K562 (cell line): ENCODE measurements at regions not wholly inside any gene's neighbourhood (a gene's known extent, or its start where the extent isn't known, plus 50 kb on each side); places are given as distances from the start of the nearest gene placed in this dataset.

ENCODE experiments used
- ATAC-seq: fragments of 200-7000 bp; cut with Tn5 transposase; 3 replicates; pipeline ENCODE4 v1.9.1; 2020; ENCODE audit warnings: moderate library complexity
- BruUV-seq: library from RNA; stranded (reverse); fragments of 400-500 nt; replicated peaks from 2 replicates; lab custom pipeline; 2021; lab: Mats Ljungman, UMichigan
- CTCF ChIA-PET: fragments of 300-600 bp; formaldehyde crosslinking; extraction: SDS; loops from one replicate; lab custom pipeline; 2021; ENCODE audit warnings: low intra/inter-chr PET ratio; lab: Yijun Ruan, JAX
- POLR2A ChIA-PET: fragments of 300-600, 350-650 bp; sonication (Branson Sonifier 250); formaldehyde crosslinking; extraction: SDS; loops from one replicate; lab custom pipeline; 2021; ENCODE audit warnings: antibody characterized with exemption, inconsistent platforms; lab: Yijun Ruan, JAX
- DNase-seq, 4 experiments: peaks; one replicate each; pipeline versions ENCODE4 v3.0.0 to v3.0.0-alpha.2; 2011 to 2018; ENCODE audit warnings: low spot score in 3 of 4, mixed read lengths in 3 of 4; ENCODE audit errors: extremely low read depth in 1 of 4
- FAIRE-seq: peaks from 2 replicates; lab custom pipeline; 2011; peaks lifted over from hg19 to GRCh38; lab: Jason Lieb, UNC
- H2AFZ ChIP-seq: 2 replicates; pipeline ENCODE4 v1.6.0; 2011; ENCODE audit warnings: low read depth, low read length, control low read depth, inconsistent platforms
- H3K27ac ChIP-seq: fragments of 200-600 bp; 3 replicates; pipeline ENCODE4 v1.8.0; 2011; ENCODE audit warnings: low read depth, mild to moderate bottlenecking, control low read depth, inconsistent platforms, low read length, moderate library complexity, mixed read lengths; ENCODE audit errors: extremely low read depth
- H3K27me3 ChIP-seq, 2 experiments: fragments of 300-600 bp in 1 of 2; 2 replicates in 1 of 2; 3 replicates in 1 of 2; pipeline versions ENCODE4 v1.6.0 to v1.8.0; 2011; ENCODE audit warnings: inconsistent platforms in 2 of 2, low read length in 2 of 2, mild to moderate bottlenecking in 1 of 2, mixed read lengths in 1 of 2, moderate library complexity in 1 of 2; ENCODE audit not compliant: control insufficient read depth in 2 of 2, insufficient read depth in 2 of 2
- H3K36me3 ChIP-seq: fragments of 300-600 bp; 3 replicates; pipeline ENCODE4 v1.8.0; 2011; ENCODE audit warnings: mild to moderate bottlenecking, low read length, inconsistent platforms; ENCODE audit not compliant: control insufficient read depth, insufficient read depth
- H3K4me1 ChIP-seq, 2 experiments: fragments of 200-600 bp in 1 of 2; replicated peaks in 1 of 2; 2 replicates in 1 of 2; 3 replicates in 1 of 2; pipeline versions ENCODE4 v1.5.1 to v1.8.0; 2011; ENCODE audit warnings: inconsistent platforms in 2 of 2, low read length in 2 of 2, mild to moderate bottlenecking in 1 of 2, mixed read lengths in 1 of 2, moderate library complexity in 1 of 2; ENCODE audit not compliant: control insufficient read depth in 2 of 2, insufficient read depth in 2 of 2
- H3K4me2 ChIP-seq: 2 replicates; pipeline ENCODE4 v1.6.1; 2011; ENCODE audit warnings: low read length, control low read depth, inconsistent platforms, mixed read lengths; ENCODE audit not compliant: insufficient read depth
- H3K4me3 ChIP-seq: fragments of 200-600 bp; sonication (generic), shearing (Covaris generic); 2 replicates; pipeline ENCODE4 v1.5.1; 2016; ENCODE audit warnings: control low read depth, inconsistent platforms
- H3K79me2 ChIP-seq: fragments of 200-600 bp; 3 replicates; pipeline ENCODE4 v1.8.0; 2011; ENCODE audit warnings: low read length, inconsistent platforms; ENCODE audit not compliant: control insufficient read depth, insufficient read depth
- H3K9ac ChIP-seq, 2 experiments: 2 replicates each; pipeline versions ENCODE4 v1.6.0 to v1.6.1; 2011; ENCODE audit warnings: low read depth in 2 of 2, low read length in 2 of 2, control low read depth in 1 of 2, inconsistent platforms in 1 of 2, mild to moderate bottlenecking in 1 of 2, mixed read lengths in 1 of 2; ENCODE audit not compliant: insufficient read depth in 1 of 2
- H3K9me1 ChIP-seq: one replicate; pipeline ENCODE4 v1.6.0; 2011; ENCODE audit warnings: inconsistent platforms, mild to moderate bottlenecking, low read length, moderate library complexity; ENCODE audit not compliant: control insufficient read depth, insufficient read depth
- H3K9me3 ChIP-seq: replicated peaks from 2 replicates; pipeline ENCODE4 v1.5.1; 2011; ENCODE audit warnings: low read depth, low read length, inconsistent platforms; ENCODE audit not compliant: control insufficient read depth, insufficient read depth
- H4K20me1 ChIP-seq: replicated peaks from 2 replicates; pipeline ENCODE4 v1.6.1; 2011; ENCODE audit warnings: low read length, inconsistent platforms, mixed read lengths; ENCODE audit not compliant: control insufficient read depth, insufficient read depth
- CREM ChIP-seq: IDR thresholded peaks from 2 replicates; pipeline ENCODE4 v1.6.1; 2014; ENCODE audit warnings: antibody characterized with exemption, low read depth
- CTBP1 ChIP-seq: fragments of 450-650 bp; IDR thresholded peaks from 2 replicates; pipeline ENCODE4 v1.6.1; 2016; ENCODE audit warnings: borderline replicate concordance
- DIDO1 ChIP-seq: fragments of 450-650 bp; IDR thresholded peaks from 2 replicates; pipeline ENCODE4 v1.6.1; 2016; ENCODE audit warnings: low read depth, missing biosample characterization, missing genetic modification characterization
- ELF2 ChIP-seq: fragments of 250-450 bp; sonication (Bioruptor Pico); IDR thresholded peaks from 2 replicates; pipeline ENCODE4 v1.5.0; 2021; ENCODE audit warnings: mild to moderate bottlenecking
- ESRRA ChIP-seq: fragments of 450-650 bp; IDR thresholded peaks from 2 replicates; pipeline ENCODE4 v1.6.1; 2014; ENCODE audit warnings: low read depth, mild to moderate bottlenecking, moderate library complexity, borderline replicate concordance
- NR1H2 ChIP-seq: sonication (generic); formaldehyde crosslinking; IDR thresholded peaks from 2 replicates; pipeline ENCODE4 v1.4.0; 2020; ENCODE audit warnings: mild to moderate bottlenecking, missing genetic modification reagents
- SMC3 ChIP-seq: conservative IDR thresholded peaks from 2 replicates; pipeline ENCODE4 v1.6.1; 2011; ENCODE audit warnings: low read depth, low read length, improper control_type of control experiment; ENCODE audit not compliant: insufficient read depth
- SRSF1 ChIP-seq: fragments of 200-400 bp; formaldehyde crosslinking; IDR thresholded peaks from 2 replicates; pipeline ENCODE4 v1.6.1; 2017; ENCODE audit warnings: mild to moderate bottlenecking, low read depth, low read length, moderate library complexity
- STAT5A ChIP-seq: IDR thresholded peaks from 2 replicates; pipeline ENCODE4 v1.6.1; 2012; ENCODE audit warnings: low read length, inconsistent platforms, borderline replicate concordance
- ZNF197 ChIP-seq: fragments of 200-800 bp; sonication (Bioruptor generic); IDR thresholded peaks from 2 replicates; pipeline ENCODE4 v1.6.1; 2016; ENCODE audit warnings: low read depth, missing genetic modification characterization, missing compliant biosample characterization
- ZNF57 ChIP-seq: fragments of 450-650 bp; formaldehyde crosslinking; IDR thresholded peaks from 2 replicates; pipeline ENCODE4 v1.4.0; 2020; ENCODE audit warnings: mild to moderate bottlenecking, moderate library complexity
- in situ Hi-C: fragments of 300-500 bp; cut with MboI; formaldehyde crosslinking; loops from 4 replicates; pipeline ENCODE4 v1.15.0; 2018; ENCODE audit warnings: inconsistent platforms, mixed read lengths
- intact Hi-C: fragments of 100-400 bp; cut with micrococcal nuclease; formaldehyde crosslinking; loops from 2 replicates; pipeline ENCODE4 v1.14.2; 2022
- TF ChIP-seq, protein P1 (sequence below): fragments of 250-450 bp; sonication (Bioruptor Pico); IDR thresholded peaks from 2 replicates; pipeline ENCODE4 v1.8.0; 2021; ENCODE audit warnings: moderate library complexity, mild to moderate bottlenecking, inconsistent platforms
- TF ChIP-seq, protein P2 (sequence below): sonication (generic); formaldehyde crosslinking; IDR thresholded peaks from 2 replicates; pipeline ENCODE4 v1.8.0; 2022; ENCODE audit warnings: missing genetic modification reagents, mild to moderate bottlenecking, borderline replicate concordance

GRCh38 chr1:101130673-101131072, 105.1 kb upstream of the DPH5 start (continued):
- TF ChIP-seq DIDO1 (tag) (no peak), ELF2 (CRISPR knock-in tag) (no peak), SMC3 (no peak), ZNF57 (CRISPR knock-in tag) (no peak), NR1H2 (CRISPR knock-in tag) (no peak), CREM (no peak), STAT5A (0 out of 2 replicates have a peak, but pooled peaks have one; percentile 26), CTBP1 (peak; percentile 30; the same call in 1 of the 2 replicates), ESRRA (no peak)
- TF ChIP-seq, protein P1, sequence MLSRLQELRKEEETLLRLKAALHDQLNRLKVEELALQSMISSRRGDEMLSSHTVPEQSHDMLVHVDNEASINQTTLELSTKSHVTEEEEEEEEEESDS (CRISPR knock-in tag) = no peak
- TF ChIP-seq, protein P2, sequence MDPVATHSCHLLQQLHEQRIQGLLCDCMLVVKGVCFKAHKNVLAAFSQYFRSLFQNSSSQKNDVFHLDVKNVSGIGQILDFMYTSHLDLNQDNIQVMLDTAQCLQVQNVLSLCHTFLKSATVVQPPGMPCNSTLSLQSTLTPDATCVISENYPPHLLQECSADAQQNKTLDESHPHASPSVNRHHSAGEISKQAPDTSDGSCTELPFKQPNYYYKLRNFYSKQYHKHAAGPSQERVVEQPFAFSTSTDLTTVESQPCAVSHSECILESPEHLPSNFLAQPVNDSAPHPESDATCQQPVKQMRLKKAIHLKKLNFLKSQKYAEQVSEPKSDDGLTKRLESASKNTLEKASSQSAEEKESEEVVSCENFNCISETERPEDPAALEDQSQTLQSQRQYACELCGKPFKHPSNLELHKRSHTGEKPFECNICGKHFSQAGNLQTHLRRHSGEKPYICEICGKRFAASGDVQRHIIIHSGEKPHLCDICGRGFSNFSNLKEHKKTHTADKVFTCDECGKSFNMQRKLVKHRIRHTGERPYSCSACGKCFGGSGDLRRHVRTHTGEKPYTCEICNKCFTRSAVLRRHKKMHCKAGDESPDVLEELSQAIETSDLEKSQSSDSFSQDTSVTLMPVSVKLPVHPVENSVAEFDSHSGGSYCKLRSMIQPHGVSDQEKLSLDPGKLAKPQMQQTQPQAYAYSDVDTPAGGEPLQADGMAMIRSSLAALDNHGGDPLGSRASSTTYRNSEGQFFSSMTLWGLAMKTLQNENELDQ (CRISPR knock-in tag) = no peak

DNA sequence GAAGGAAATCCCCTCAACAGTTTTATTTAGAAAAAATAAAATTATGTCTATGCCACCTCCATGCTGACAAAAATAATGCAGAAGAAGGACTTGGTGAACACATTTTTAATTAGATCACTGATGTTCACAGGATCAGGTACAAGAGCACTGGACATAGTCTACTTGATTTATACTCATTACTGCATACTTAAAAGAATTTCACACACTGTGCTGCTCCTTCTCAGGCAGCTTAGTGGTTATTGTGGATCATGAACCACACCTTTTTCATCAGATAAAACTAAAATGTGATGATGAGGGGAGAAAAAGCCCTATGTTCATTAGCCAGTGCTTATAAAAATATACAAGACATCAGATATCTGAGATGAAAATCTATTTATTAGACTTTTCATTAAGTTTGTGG, 103.3 kb upstream of the DPH5 start:
- Histone ChIP-seq H3K9me3 (no peaks in the 10 kb centered on the region), H3K4me1 (peaks cover 0 to 29% of the 10 kb centered on the region in 2 experiments; a peak in 4 of 5 replicates), H3K4me3 (no peak overlapping the region), H3K9ac (no peak overlapping the region), H3K9me1 (no peaks in the 10 kb centered on the region), H4K20me1 (no peaks in the 10 kb centered on the region), H3K79me2 (no peaks in the 10 kb centered on the region), H3K27ac (no peak overlapping the region; the same call in 2 of the 3 replicates), H3K4me2 (no peak overlapping the region), H3K36me3 (no peaks in the 10 kb centered on the region), H3K27me3 (no peaks in the 10 kb centered on the region), H2AFZ (no peak overlapping the region)
- ATAC-seq = no peak
- in situ Hi-C loops (no loop called here), intact Hi-C loops (loop anchor here (2.0 kb wide), 3 partner anchors 110 to 154 kb away; no protein-coding TSS in a partner anchor)
- ChIA-PET CTCF (no interaction called here), POLR2A (interaction anchor here (0.5 to 1.1 kb wide), 4 partner anchors 10 to 890 kb away, joined by 3 to 8 read pairs (median 4); no protein-coding TSS in a partner anchor)
- DNase-seq = no peak
- no peak for FAIRE-seq
- no TSS peak for BruUV-seq
- TF ChIP-seq SRSF1 (no peak), ZNF197 (CRISPR knock-in tag) (0 out of 2 replicates have a peak, but pooled peaks have one; percentile 16)
